ENCODE measurements at regions not wholly inside any gene's neighbourhood (a gene's known extent, or its start where the extent isn't known, plus 50 kb on each side); places are given as distances from the start of the nearest gene placed in this dataset.

- no peak for TF ChIP-seq CTCF (conservative IDR thresholded peaks at IDR 0.05)
- Mint-ChIP-seq H3K4me3 (no peak overlapping the region), H3K9me3 (no peaks in the 10 kb centered on the region), H3K27ac (no peak overlapping the region), H3K36me3 (ENCODE audit: low read depth) (no peaks in the 10 kb centered on the region), H3K4me1 (peaks cover 5% of the 10 kb centered on the region), H3K27me3 (ENCODE audit: insufficient read depth) (peaks cover 7% of the 10 kb centered on the region)
- Histone ChIP-seq H3K9me3 (ENCODE audit: control insufficient read depth, low read length) (no peaks in the 10 kb centered on the region), H3K27me3 (ENCODE audit: control insufficient read depth, insufficient read depth, low read length, poor library complexity, severe bottlenecking) (no peaks in the 10 kb centered on the region), H3K9ac (ENCODE audit: extremely low read depth, low read length, poor library complexity, severe bottlenecking) (no peak overlapping the region), H3K27ac (ENCODE audit: low read depth, low read length) (no peak overlapping the region), H3K4me3 (ENCODE audit: low read length) (no peak overlapping the region), H3K4me1 (ENCODE audit: control insufficient read depth, insufficient read depth, low read length) (no peaks in the 10 kb centered on the region), H3K36me3 (ENCODE audit: control insufficient read depth, insufficient read depth, low read length) (no peaks in the 10 kb centered on the region)
- WGBS, 2 experiments (ENCODE audit: insufficient coverage in 1 of 2, insufficient read length in 1 of 2): 89 to 94% methylated on average over 6 to 8 of the region's 8 CpGs
- no peak for DNase-seq
Measured at GRCh38 chr7:27423290-27423689, 180.7 kb downstream of the EVX1 start.

- H3K36me3 ChIP-seq (ENCODE audit: control insufficient read depth, insufficient read depth, low read length): no peaks in the 10 kb centered on the region
- no peaks in the 10 kb centered on the region for H3K4me1 ChIP-seq (ENCODE audit: control insufficient read depth, insufficient read depth, low read length)
- Mint-ChIP-seq H3K4me3 (no peak overlapping the region), H3K27me3 (ENCODE audit: insufficient read depth) (peaks cover 7% of the 10 kb centered on the region), H3K27ac (no peak overlapping the region), H3K9me3 (no peaks in the 10 kb centered on the region), H3K36me3 (ENCODE audit: low read depth) (no peaks in the 10 kb centered on the region), H3K4me1 (peaks cover 5% of the 10 kb centered on the region)
- no peak overlapping the region for H3K27ac ChIP-seq (ENCODE audit: low read depth, low read length)
- H3K27me3 ChIP-seq (ENCODE audit: control insufficient read depth, insufficient read depth, low read length, poor library complexity, severe bottlenecking): no peaks in the 10 kb centered on the region
- no peak for TF ChIP-seq CTCF (conservative IDR thresholded peaks at IDR 0.05)
- DNase-seq: no peak
- H3K4me3 ChIP-seq (ENCODE audit: low read length): no peak overlapping the region
- WGBS, 2 experiments (ENCODE audit: insufficient coverage in 1 of 2, insufficient read length in 1 of 2): 83 to 84% methylated on average over 1 to 10 of the region's 10 CpGs
- H3K9ac ChIP-seq (ENCODE audit: extremely low read depth, low read length, poor library complexity, severe bottlenecking): no peak overlapping the region
- H3K9me3 ChIP-seq (ENCODE audit: control insufficient read depth, low read length): no peaks in the 10 kb centered on the region
Measured at GRCh38 chr7:27423821-27424220, 181.2 kb downstream of the EVX1 start.

- H3K4me3 Mint-ChIP-seq: no peak overlapping the region
- Histone ChIP-seq H3K4me1 (ENCODE audit: control insufficient read depth, insufficient read depth, low read length) (no peaks in the 10 kb centered on the region), H3K27ac (ENCODE audit: low read depth, low read length) (no peak overlapping the region), H3K27me3 (ENCODE audit: control insufficient read depth, insufficient read depth, low read length, poor library complexity, severe bottlenecking) (no peaks in the 10 kb centered on the region), H3K9ac (ENCODE audit: extremely low read depth, low read length, poor library complexity, severe bottlenecking) (no peak overlapping the region), H3K4me3 (ENCODE audit: low read length) (no peak overlapping the region), H3K9me3 (ENCODE audit: control insufficient read depth, low read length) (no peaks in the 10 kb centered on the region), H3K36me3 (ENCODE audit: control insufficient read depth, insufficient read depth, low read length) (no peaks in the 10 kb centered on the region)
- DNase-seq: no peak
- no peaks in the 10 kb centered on the region for H3K9me3 Mint-ChIP-seq
- H3K4me1 Mint-ChIP-seq: peaks cover 5% of the 10 kb centered on the region
- TF ChIP-seq CTCF (conservative IDR thresholded peaks at IDR 0.05): no peak
- 80 to 81% methylated on average over 2 to 3 of the region's 3 CpGs for WGBS, 2 experiments (ENCODE audit: insufficient coverage in 1 of 2, insufficient read length in 1 of 2)
- H3K27ac Mint-ChIP-seq: no peak overlapping the region
- peaks cover 7% of the 10 kb centered on the region for H3K27me3 Mint-ChIP-seq (ENCODE audit: insufficient read depth)
- no peaks in the 10 kb centered on the region for H3K36me3 Mint-ChIP-seq (ENCODE audit: low read depth)
Measured at GRCh38 chr7:27424231-27424630, 181.6 kb downstream of the EVX1 start.

Data from endodermal cell (in vitro differentiated cells).